GM10248 (cell line): ENCODE measurements at regions not wholly inside any gene's neighbourhood (a gene's known extent, or its start where the extent isn't known, plus 50 kb on each side); places are given as distances from the start of the nearest gene placed in this dataset.
A peak's percentile ranks its signal among the peaks of the same experiment; 100 is the strongest.

Experiments used
- CTCF ChIA-PET: fragments of 300-600 bp; sonication (Branson Sonifier 250); formaldehyde crosslinking; extraction: SDS; loops from one replicate; lab custom pipeline; 2021; ENCODE audit warnings: antibody characterized with exemption; lab: Yijun Ruan, JAX
- POLR2A ChIA-PET: fragments of 350-650 bp; sonication (Branson Sonifier 250); formaldehyde crosslinking; extraction: SDS; loops from one replicate; lab custom pipeline; 2020; ENCODE audit warnings: antibody characterized with exemption; lab: Yijun Ruan, JAX
- DNase-seq: peaks from one replicate; pipeline ENCODE4 v3.0.0; 2012; ENCODE audit errors: extremely low spot score
- CTCF ChIP-seq: IDR thresholded peaks from 2 replicates; pipeline ENCODE4 v1.5.1; 2012; ENCODE audit warnings: mild to moderate bottlenecking, low read depth; ENCODE audit errors: extremely low read depth, missing control alignments, control extremely low read depth

- DNase-seq, result no peak
- ChIA-PET POLR2A (interaction anchor here (0.7 kb wide), 1 partner anchor 175 kb away, joined by 3 read pairs; no protein-coding TSS in a partner anchor), CTCF (interaction anchor here (1.1 to 1.5 kb wide), 3 partner anchors 10 to 24 kb away, joined by 3 read pairs; no protein-coding TSS in a partner anchor)
- TF ChIP-seq CTCF, result no peak
These were observed 99.4 kb upstream of the JUN start for GRCh38 chr1:58883037-58883887.

GRCh38 chr1:58883888-58884482 is 100.1 kb upstream of the JUN start:
- DNase-seq, result peak; percentile 54
- ChIA-PET POLR2A (no interaction called here), CTCF (interaction anchor here (1.1 kb wide), 1 partner anchor 10 kb away, joined by 3 read pairs; no protein-coding TSS in a partner anchor)
- TF ChIP-seq CTCF, result no peak

- ChIA-PET POLR2A (no interaction called here), CTCF (interaction anchor here (1.3 kb wide), 1 partner anchor 12 kb away, joined by 3 read pairs; no protein-coding TSS in a partner anchor)
- TF ChIP-seq CTCF, result no peak
- DNase-seq, result no peak
These were observed 101.1 kb upstream of the JUN start for GRCh38 chr1:58884706-58885661.

- DNase-seq, result no peak
- POLR2A ChIA-PET, result no interaction called here
- TF ChIP-seq CTCF, result no peak
- CTCF ChIA-PET, result interaction anchor here (1.3 to 1.4 kb wide), 2 partner anchors 11 to 13 kb away, joined by 3 read pairs; no protein-coding TSS in a partner anchor
These were observed 102.2 kb upstream of the JUN start for GRCh38 chr1:58885998-58886397.

GRCh38 chr1:58886611-58887010 is 102.8 kb upstream of the JUN start:
- ChIA-PET POLR2A (no interaction called here), CTCF (interaction anchor here (1.4 kb wide), 1 partner anchor 10 kb away, joined by 3 read pairs; no protein-coding TSS in a partner anchor)
- TF ChIP-seq CTCF, result no peak
- DNase-seq, result no peak

GRCh38 chr1:58887059-58887458 is 103.2 kb upstream of the JUN start:
- ChIA-PET CTCF (interaction anchor here (1.4 kb wide), 1 partner anchor 10 kb away, joined by 3 read pairs; no protein-coding TSS in a partner anchor), POLR2A (no interaction called here)
- no peak for DNase-seq
- TF ChIP-seq CTCF, result no peak
